Type B pancreatic cell (in vitro differentiated cells): ENCODE measurements at regions not wholly inside any gene's neighbourhood (a gene's known extent, or its start where the extent isn't known, plus 50 kb on each side); places are given as distances from the start of the nearest gene placed in this dataset.

Experiments used
- DNase-seq: peaks from one replicate; pipeline ENCODE4 v3.0.0; 2021; ENCODE audit warnings: mixed read lengths; ENCODE audit not compliant: unreplicated experiment; ENCODE audit errors: extremely low spot score
- H3K27ac Mint-ChIP-seq: 2 replicates; pipeline ENCODE4 v1.8.0; 2021; ENCODE audit warnings: mild to moderate bottlenecking, mixed read lengths
- H3K27me3 Mint-ChIP-seq: 2 replicates; pipeline ENCODE4 v1.8.0; 2021; ENCODE audit warnings: mixed read lengths
- H3K36me3 Mint-ChIP-seq: 2 replicates; pipeline ENCODE4 v1.8.0; 2021; ENCODE audit warnings: mixed read lengths
- H3K4me1 Mint-ChIP-seq: one replicate; pipeline ENCODE4 v1.8.0; 2021; ENCODE audit warnings: mixed read lengths; ENCODE audit not compliant: unreplicated experiment
- H3K4me3 Mint-ChIP-seq: 2 replicates; pipeline ENCODE4 v1.8.0; 2021; ENCODE audit warnings: mild to moderate bottlenecking, mixed read lengths
- H3K9me3 Mint-ChIP-seq: 2 replicates; pipeline ENCODE4 v1.8.0; 2021; ENCODE audit warnings: mixed read lengths
- TF ChIP-seq, protein P1 (sequence below): fragments of 200-600 bp; sonication (generic); conservative IDR thresholded peaks from 2 replicates; pipeline ENCODE4 v1.5.0; 2021; ENCODE audit warnings: antibody characterized with exemption, mild to moderate bottlenecking

DNA sequence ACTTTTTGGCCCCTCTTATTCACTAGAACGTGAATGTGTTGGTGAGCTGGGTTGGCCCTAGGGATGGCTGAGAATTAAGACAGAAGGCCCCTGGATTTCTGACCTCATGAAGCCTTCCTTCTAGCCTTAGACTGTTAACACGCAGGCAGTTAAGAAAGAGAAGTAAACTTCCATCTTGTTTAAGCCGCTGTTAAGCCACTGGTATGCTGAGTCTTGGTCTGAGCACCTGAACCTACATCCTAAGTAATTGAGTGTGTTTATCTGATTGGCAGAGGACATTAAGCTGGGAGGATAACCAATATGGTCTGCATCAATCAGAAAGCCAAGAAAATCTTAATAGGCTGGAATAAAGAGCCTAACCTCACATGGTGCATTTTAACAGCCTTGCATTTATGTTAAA, 535.0 kb upstream of the ARID1B start:
- DNase-seq: no peak
- TF ChIP-seq, protein P1, sequence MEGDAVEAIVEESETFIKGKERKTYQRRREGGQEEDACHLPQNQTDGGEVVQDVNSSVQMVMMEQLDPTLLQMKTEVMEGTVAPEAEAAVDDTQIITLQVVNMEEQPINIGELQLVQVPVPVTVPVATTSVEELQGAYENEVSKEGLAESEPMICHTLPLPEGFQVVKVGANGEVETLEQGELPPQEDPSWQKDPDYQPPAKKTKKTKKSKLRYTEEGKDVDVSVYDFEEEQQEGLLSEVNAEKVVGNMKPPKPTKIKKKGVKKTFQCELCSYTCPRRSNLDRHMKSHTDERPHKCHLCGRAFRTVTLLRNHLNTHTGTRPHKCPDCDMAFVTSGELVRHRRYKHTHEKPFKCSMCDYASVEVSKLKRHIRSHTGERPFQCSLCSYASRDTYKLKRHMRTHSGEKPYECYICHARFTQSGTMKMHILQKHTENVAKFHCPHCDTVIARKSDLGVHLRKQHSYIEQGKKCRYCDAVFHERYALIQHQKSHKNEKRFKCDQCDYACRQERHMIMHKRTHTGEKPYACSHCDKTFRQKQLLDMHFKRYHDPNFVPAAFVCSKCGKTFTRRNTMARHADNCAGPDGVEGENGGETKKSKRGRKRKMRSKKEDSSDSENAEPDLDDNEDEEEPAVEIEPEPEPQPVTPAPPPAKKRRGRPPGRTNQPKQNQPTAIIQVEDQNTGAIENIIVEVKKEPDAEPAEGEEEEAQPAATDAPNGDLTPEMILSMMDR: no peak
- H3K4me1 Mint-ChIP-seq: no peaks in the 10 kb centered on the region
- no peaks in the 10 kb centered on the region for H3K9me3 Mint-ChIP-seq
- no peak overlapping the region for H3K27ac Mint-ChIP-seq
- H3K4me3 Mint-ChIP-seq: no peak overlapping the region
- H3K36me3 Mint-ChIP-seq: no peaks in the 10 kb centered on the region
- no peaks in the 10 kb centered on the region for H3K27me3 Mint-ChIP-seq

DNA sequence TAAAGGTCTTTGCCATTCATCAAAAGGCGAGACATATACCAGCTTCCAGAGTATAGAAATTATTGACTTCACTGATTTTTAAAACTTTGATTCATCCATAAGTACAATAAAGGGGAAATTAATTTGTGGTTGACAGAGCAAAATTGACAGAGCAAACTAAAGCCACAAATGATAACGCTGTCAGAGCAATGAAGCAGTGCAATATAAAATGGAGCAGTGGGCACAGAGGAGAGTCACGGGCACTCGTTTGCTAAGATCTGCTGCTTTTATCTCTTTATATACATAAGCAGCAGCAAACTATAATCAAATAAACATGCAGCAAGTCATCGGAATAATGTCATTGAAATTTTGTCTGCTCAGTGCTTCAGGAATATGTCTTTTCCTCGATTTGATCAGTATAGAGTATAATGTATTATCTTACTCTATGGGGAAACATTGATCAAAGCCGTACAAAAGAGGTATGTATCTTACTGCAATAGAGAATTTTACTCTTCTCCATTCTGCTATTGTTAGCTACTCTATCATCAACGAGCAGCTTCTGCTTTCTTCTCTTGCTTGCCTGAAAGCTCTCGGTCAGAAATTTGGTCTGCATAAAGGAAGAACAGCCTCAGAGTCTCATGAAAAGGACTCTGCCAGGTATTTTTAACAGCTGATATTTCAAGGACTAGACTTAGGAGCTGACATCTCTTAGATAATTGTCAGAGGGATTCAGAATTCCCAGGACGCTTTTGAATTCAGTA, 546.0 kb upstream of the ARID1B start:
- H3K4me3 Mint-ChIP-seq: no peak overlapping the region
- H3K4me1 Mint-ChIP-seq: no peaks in the 10 kb centered on the region
- H3K27ac Mint-ChIP-seq: no peak overlapping the region
- no peaks in the 10 kb centered on the region for H3K36me3 Mint-ChIP-seq
- DNase-seq: no peak
- H3K9me3 Mint-ChIP-seq: peaks cover 4% of the 10 kb centered on the region
- TF ChIP-seq, protein P1: no peak
- peaks cover 4% of the 10 kb centered on the region for H3K27me3 Mint-ChIP-seq

DNA sequence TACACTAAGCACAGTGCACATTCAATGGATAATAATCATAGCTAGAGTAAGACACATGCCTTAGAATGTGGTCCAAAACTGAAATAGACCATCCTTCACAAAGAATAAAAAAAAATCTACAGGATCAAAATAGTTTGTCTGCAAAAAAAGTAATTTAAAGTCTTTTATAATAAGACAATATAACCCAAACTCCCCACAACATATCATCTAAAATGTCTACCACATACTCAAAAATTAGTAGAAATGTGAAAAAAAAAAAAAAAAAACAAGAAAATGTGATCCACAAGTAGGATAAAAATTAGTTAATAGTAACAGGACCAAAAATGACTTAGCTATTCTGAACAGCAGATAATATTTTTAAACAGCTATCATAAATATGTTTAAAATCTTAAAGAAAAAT, 557.2 kb upstream of the ARID1B start:
- Mint-ChIP-seq H3K36me3 (no peaks in the 10 kb centered on the region), H3K27ac (no peak overlapping the region), H3K27me3 (no peaks in the 10 kb centered on the region), H3K4me1 (peaks cover 5% of the 10 kb centered on the region), H3K9me3 (no peaks in the 10 kb centered on the region), H3K4me3 (no peak overlapping the region)
- DNase-seq: no peak
- TF ChIP-seq, protein P1: no peak

DNA sequence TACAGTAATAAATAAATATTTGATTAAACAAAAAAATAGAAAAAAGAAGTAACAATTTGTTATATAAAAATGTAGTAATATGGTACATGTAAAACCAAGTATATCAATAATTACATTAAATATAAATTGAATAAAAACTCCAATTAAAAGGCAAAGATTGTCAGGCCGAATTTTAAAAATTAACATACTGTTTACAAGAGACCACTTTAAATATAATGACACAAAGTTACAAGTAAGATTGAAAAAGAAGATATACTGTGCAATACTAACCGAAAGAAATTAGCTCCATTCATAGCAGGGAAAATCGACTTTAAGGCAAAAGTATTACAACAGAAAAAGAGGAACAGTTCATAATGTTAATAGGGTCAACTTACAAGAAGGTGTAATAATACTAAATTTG, 571.5 kb upstream of the ARID1B start:
- Mint-ChIP-seq H3K4me1 (no peaks in the 10 kb centered on the region), H3K4me3 (no peak overlapping the region), H3K9me3 (peaks cover 16% of the 10 kb centered on the region), H3K27me3 (no peaks in the 10 kb centered on the region), H3K27ac (no peak overlapping the region), H3K36me3 (peaks cover 3% of the 10 kb centered on the region)
- TF ChIP-seq, protein P1: no peak
- no peak for DNase-seq

DNA sequence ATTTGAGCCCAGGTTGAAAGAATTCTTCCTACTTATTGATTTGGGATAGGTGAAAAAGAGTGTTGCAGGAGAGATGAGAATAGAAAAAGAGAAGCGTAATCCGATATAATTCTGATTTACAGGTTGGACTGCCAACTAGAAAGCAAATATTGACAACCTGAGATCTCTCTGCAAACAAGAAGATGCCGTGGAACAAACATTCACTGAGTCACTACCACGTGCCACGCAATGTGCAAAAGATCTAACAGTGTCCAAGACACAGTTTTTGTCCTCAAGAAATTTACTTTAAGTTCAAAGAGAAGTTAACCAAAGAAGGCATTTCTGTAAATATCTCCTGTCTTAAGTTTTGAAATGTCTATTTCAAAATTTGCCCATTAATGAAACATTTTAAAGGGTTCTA, 578.0 kb upstream of the ARID1B start:
- Mint-ChIP-seq H3K36me3 (no peaks in the 10 kb centered on the region), H3K27me3 (no peaks in the 10 kb centered on the region), H3K4me1 (no peaks in the 10 kb centered on the region), H3K4me3 (no peak overlapping the region), H3K27ac (no peak overlapping the region), H3K9me3 (peaks cover 3% of the 10 kb centered on the region)
- TF ChIP-seq, protein P1: no peak
- DNase-seq: no peak
